Mesothelial cell of epicardium (in vitro differentiated cells): ENCODE measurements at regions not wholly inside any gene's neighbourhood (a gene's known extent, or its start where the extent isn't known, plus 50 kb on each side); places are given as distances from the start of the nearest gene placed in this dataset.
"Not testable (repeated sequence)": the region's sequence is repeated elsewhere in the genome, so short reads cannot be mapped to it uniquely, and the experiment has no call there.

Experiments used
- DNase-seq, 2 experiments: peaks; one replicate each; pipeline ENCODE4 v3.0.0; 2021; ENCODE audit warnings: low spot score in 2 of 2; ENCODE audit not compliant: unreplicated experiment in 2 of 2
- H3K27ac Mint-ChIP-seq: 2 replicates; pipeline ENCODE4 v1.8.0; 2021; ENCODE audit warnings: mixed read lengths
- H3K27me3 Mint-ChIP-seq: 2 replicates; pipeline ENCODE4 v1.8.0; 2021; ENCODE audit warnings: low read depth, mixed read lengths
- H3K36me3 Mint-ChIP-seq: 2 replicates; pipeline ENCODE4 v1.8.0; 2021; ENCODE audit warnings: mixed read lengths
- H3K4me1 Mint-ChIP-seq: 2 replicates; pipeline ENCODE4 v1.8.0; 2021; ENCODE audit warnings: mixed read lengths
- H3K4me3 Mint-ChIP-seq: 2 replicates; pipeline ENCODE4 v1.8.0; 2021; ENCODE audit warnings: mild to moderate bottlenecking, moderate library complexity, mixed read lengths
- H3K9me3 Mint-ChIP-seq: 2 replicates; pipeline ENCODE4 v1.8.0; 2021; ENCODE audit warnings: mixed read lengths
- TF ChIP-seq, protein P1 (sequence below): fragments of 200-600 bp; sonication (generic); IDR thresholded peaks from one replicate; pipeline ENCODE4 v1.5.0; 2021; ENCODE audit warnings: antibody characterized with exemption; ENCODE audit not compliant: unreplicated experiment

DNA sequence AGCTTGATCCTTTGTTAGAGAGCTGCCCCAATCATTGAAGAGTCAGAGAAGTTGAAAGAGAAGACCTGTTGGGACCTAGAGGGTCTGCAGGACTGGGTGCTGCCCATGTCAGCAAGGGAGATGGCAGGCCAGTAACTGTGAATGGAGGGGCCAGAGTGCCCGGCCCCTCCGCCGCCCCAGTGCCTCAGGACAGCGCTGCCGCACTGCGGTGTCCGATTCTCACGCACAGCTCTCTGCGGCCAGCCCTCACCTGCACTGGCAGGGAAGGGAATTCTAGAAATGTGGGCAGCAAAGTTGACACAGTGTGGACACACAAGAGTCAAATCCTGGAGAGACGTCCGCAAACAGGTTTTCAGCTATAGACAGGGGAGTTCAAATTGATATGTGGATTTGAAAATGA, 373.5 kb downstream of the TCERG1L start:
- Mint-ChIP-seq H3K9me3 (no peaks in the 10 kb centered on the region), H3K36me3 (no peaks in the 10 kb centered on the region), H3K4me3 (no peak overlapping the region), H3K27ac (no peak overlapping the region), H3K4me1 (peaks cover 50% of the 10 kb centered on the region), H3K27me3 (no peaks in the 10 kb centered on the region)
- no peak for DNase-seq
- TF ChIP-seq, protein P1, sequence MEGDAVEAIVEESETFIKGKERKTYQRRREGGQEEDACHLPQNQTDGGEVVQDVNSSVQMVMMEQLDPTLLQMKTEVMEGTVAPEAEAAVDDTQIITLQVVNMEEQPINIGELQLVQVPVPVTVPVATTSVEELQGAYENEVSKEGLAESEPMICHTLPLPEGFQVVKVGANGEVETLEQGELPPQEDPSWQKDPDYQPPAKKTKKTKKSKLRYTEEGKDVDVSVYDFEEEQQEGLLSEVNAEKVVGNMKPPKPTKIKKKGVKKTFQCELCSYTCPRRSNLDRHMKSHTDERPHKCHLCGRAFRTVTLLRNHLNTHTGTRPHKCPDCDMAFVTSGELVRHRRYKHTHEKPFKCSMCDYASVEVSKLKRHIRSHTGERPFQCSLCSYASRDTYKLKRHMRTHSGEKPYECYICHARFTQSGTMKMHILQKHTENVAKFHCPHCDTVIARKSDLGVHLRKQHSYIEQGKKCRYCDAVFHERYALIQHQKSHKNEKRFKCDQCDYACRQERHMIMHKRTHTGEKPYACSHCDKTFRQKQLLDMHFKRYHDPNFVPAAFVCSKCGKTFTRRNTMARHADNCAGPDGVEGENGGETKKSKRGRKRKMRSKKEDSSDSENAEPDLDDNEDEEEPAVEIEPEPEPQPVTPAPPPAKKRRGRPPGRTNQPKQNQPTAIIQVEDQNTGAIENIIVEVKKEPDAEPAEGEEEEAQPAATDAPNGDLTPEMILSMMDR = no peak

DNA sequence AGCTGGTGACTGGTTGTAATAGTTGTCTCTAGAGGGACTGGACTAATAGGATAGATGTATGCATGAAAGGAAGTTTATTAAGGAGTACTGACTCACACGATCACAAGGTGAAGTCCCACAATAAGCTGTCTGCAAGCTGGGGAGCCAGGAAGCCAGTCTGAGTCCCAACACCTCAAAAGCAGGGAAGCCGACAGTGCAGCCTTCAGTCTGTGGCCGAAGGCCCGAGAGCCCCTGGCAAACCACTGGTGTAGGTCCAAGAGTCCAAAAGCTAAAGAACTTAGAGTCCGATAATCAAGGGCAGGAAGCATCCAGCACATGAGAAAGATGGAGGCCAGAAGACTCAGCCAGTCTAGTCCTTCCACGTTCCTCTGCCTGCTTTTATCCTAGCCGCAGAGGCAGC, 372.6 kb downstream of the TCERG1L start:
- Mint-ChIP-seq H3K4me1 (peaks cover 42% of the 10 kb centered on the region), H3K27ac (peak overlapping the region; percentile 43)
- not testable (repeated sequence) for H3K27me3 Mint-ChIP-seq, H3K36me3 Mint-ChIP-seq, DNase-seq, H3K4me3 Mint-ChIP-seq, H3K9me3 Mint-ChIP-seq

GRCh38 chr10:130941886-130942285, 369.6 kb downstream of the TCERG1L start:
- no peaks in the 10 kb centered on the region for H3K9me3 Mint-ChIP-seq
- H3K27me3 Mint-ChIP-seq = peaks cover 2% of the 10 kb centered on the region
- H3K27ac Mint-ChIP-seq = no peak overlapping the region
- TF ChIP-seq, protein P1 = no peak
- H3K36me3 Mint-ChIP-seq = no peaks in the 10 kb centered on the region
- H3K4me1 Mint-ChIP-seq = peaks cover 12% of the 10 kb centered on the region
- no peak for DNase-seq
- H3K4me3 Mint-ChIP-seq = no peak overlapping the region

DNA sequence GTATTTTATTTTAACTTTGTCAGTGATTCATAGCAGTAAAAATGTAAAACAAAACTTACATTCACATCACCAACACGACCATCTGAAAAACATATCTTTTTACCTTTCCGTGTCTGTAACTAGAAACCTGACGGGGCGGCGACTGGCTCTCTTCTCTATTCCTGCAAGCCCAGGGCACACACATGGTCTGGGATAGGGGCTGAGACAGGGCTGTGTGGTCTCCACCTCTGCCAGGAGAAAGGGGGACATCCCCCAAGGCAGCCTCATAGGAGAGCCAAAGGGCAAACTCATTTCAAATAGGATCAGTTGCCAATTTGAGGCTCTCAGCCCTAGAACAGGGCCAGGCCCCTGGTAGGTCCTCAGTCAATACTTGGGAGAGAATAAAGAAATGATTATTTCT, 359.4 kb downstream of the TCERG1L start:
- DNase-seq = no peak
- Mint-ChIP-seq H3K9me3 (no peaks in the 10 kb centered on the region), H3K4me1 (no peaks in the 10 kb centered on the region), H3K27ac (no peak overlapping the region), H3K27me3 (no peaks in the 10 kb centered on the region), H3K4me3 (no peak overlapping the region), H3K36me3 (no peaks in the 10 kb centered on the region)
- TF ChIP-seq, protein P1 = no peak

GRCh38 chr10:130954326-130954905, 357.1 kb downstream of the TCERG1L start:
- TF ChIP-seq, protein P1 = no peak
- no peaks in the 10 kb centered on the region for H3K27me3 Mint-ChIP-seq

DNA sequence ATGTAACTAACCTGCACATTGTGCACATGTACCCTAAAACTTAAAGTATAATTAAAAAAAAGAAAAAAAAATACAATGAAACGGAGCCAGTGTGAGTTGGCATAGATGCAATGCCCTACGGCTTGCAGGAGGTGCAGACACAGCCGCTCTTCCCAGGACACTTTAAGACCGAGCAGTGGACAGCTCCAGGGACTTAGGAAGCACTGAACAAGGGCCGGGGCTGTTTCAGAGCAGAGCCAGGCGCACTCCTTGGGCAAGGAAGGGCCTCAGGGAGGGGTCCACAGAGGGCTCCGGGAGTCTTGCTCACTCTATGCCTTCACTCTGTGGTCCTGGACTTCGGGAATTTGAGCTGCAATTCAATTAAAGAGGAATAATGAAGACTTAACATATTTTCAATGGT, 355.3 kb downstream of the TCERG1L start:
- TF ChIP-seq, protein P1 = no peak
- Mint-ChIP-seq H3K27me3 (no peaks in the 10 kb centered on the region), H3K36me3 (no peaks in the 10 kb centered on the region), H3K27ac (no peak overlapping the region), H3K4me3 (no peak overlapping the region), H3K9me3 (no peaks in the 10 kb centered on the region), H3K4me1 (no peaks in the 10 kb centered on the region)
- peak in 1 of 2 experiments; percentile 25 for DNase-seq

More at GRCh38 chr10:130954326-130954905, 357.1 kb downstream of the TCERG1L start:
- Mint-ChIP-seq H3K4me1 (no peaks in the 10 kb centered on the region), H3K27ac (no peak overlapping the region), H3K4me3 (no peak overlapping the region), H3K9me3 (no peaks in the 10 kb centered on the region), H3K36me3 (no peaks in the 10 kb centered on the region)
- no peak for DNase-seq
